Medulla oblongata (tissue), 1 donor: ENCODE measurements at regions not wholly inside any gene's neighbourhood (a gene's known extent, or its start where the extent isn't known, plus 50 kb on each side); places are given as distances from the start of the nearest gene placed in this dataset.
A peak's percentile ranks its signal among the peaks of the same experiment; 100 is the strongest.

ENCODE experiments used
- DNase-seq: peaks from one replicate; pipeline ENCODE4 v3.0.0-alpha.2; 2015; ENCODE audit errors: extremely low spot score

GRCh38 chr2:176647325-176648165, 378.3 kb downstream of the MTX2 start:
- DNase-seq: no peak

GRCh38 chr2:176648700-176649297, 379.6 kb downstream of the MTX2 start:
- no peak for DNase-seq

GRCh38 chr2:176650104-176650837, 381.0 kb downstream of the MTX2 start:
- no peak for DNase-seq

GRCh38 chr2:176650838-176651555, 381.8 kb downstream of the MTX2 start:
- DNase-seq: no peak

- peak; percentile 78 for DNase-seq
Observed at GRCh38 chr2:176652300-176653182, 383.3 kb downstream of the MTX2 start.

GRCh38 chr2:176653479-176654443, 384.5 kb downstream of the MTX2 start:
- peak; percentile 88 for DNase-seq

- no peak for DNase-seq
Observed at GRCh38 chr2:176656038-176656775, 387.0 kb downstream of the MTX2 start.

GRCh38 chr2:176656776-176657140, 387.5 kb downstream of the MTX2 start:
- DNase-seq: no peak

- DNase-seq: no peak
Observed at GRCh38 chr2:176657393-176657792, 388.2 kb downstream of the MTX2 start.

GRCh38 chr2:176658708-176659107, 389.5 kb downstream of the MTX2 start:
- DNase-seq: no peak

GRCh38 chr2:176662753-176663152, 393.5 kb downstream of the MTX2 start:
- DNase-seq: no peak

GRCh38 chr2:176664478-176664877, 395.2 kb downstream of the MTX2 start:
- DNase-seq: no peak

- DNase-seq: no peak
Observed at GRCh38 chr2:176665086-176665485, 395.8 kb downstream of the MTX2 start.

- no peak for DNase-seq
Observed at GRCh38 chr2:176668912-176669311, 399.7 kb downstream of the MTX2 start.

- no peak for DNase-seq
Observed at GRCh38 chr2:176669398-176670174, 400.3 kb downstream of the MTX2 start.

- no peak for DNase-seq
Observed at GRCh38 chr2:176675271-176675949, 406.2 kb downstream of the MTX2 start.

GRCh38 chr2:176677746-176678265, 408.6 kb downstream of the MTX2 start:
- DNase-seq: no peak

- no peak for DNase-seq
Observed at GRCh38 chr2:176678571-176678970, 409.3 kb downstream of the MTX2 start.
